ENCODE measurements at regions not wholly inside any gene's neighbourhood (a gene's known extent, or its start where the extent isn't known, plus 50 kb on each side); places are given as distances from the start of the nearest gene placed in this dataset.

- Histone ChIP-seq H4K20me1 (ENCODE audit: insufficient read depth, low read length) (no peaks in the 10 kb centered on the region), H3K79me2 (ENCODE audit: insufficient read depth, low read depth, low read length) (no peaks in the 10 kb centered on the region), H2AFZ (ENCODE audit: low read length) (no peak overlapping the region), H3K4me2 (ENCODE audit: low read length) (no peak overlapping the region), H3K4me3 (ENCODE audit: low read depth, low read length, poor library complexity, severe bottlenecking) (no peak overlapping the region), H3K9me2 (ENCODE audit: insufficient read depth, low read length) (no peaks in the 10 kb centered on the region), H3K27ac (ENCODE audit: low read depth, low read length, poor library complexity, severe bottlenecking) (no peak overlapping the region), H3K4me1 (ENCODE audit: insufficient read depth, low read length, poor library complexity, severe bottlenecking) (no peaks in the 10 kb centered on the region), H3K36me3 (ENCODE audit: insufficient read depth, low read length) (no peaks in the 10 kb centered on the region), H3K9me3 (ENCODE audit: low read length) (no peaks in the 10 kb centered on the region)
- no TSS peak for BruUV-seq (replicated peaks)
- ChIA-PET CTCF (ENCODE audit: unreplicated experiment) (no interaction called here), POLR2A (no interaction called here)
- no peak for DNase-seq (ENCODE audit: low spot score)
- intact Hi-C loops (cut with micrococcal nuclease; ENCODE audit: unreplicated experiment) = no loop called here
- TF ChIP-seq EZH2phosphoT487 (IDR thresholded peaks at IDR 0.05; ENCODE audit: borderline replicate concordance, low read depth, low read length) (no peak), CTCF (conservative IDR thresholded peaks at IDR 0.05; ENCODE audit: low read length) (no peak)
These were observed 61.6 kb upstream of the PARD3B start for GRCh38 chr2:204483608-204484081.

GRCh38 chr2:204486321-204486720 lies 59.0 kb upstream of the PARD3B start:
- Histone ChIP-seq H2AFZ (ENCODE audit: low read length) (no peak overlapping the region), H3K4me3 (ENCODE audit: low read depth, low read length, poor library complexity, severe bottlenecking) (no peak overlapping the region), H3K4me2 (ENCODE audit: low read length) (no peak overlapping the region), H3K9me3 (ENCODE audit: low read length) (no peaks in the 10 kb centered on the region), H3K79me2 (ENCODE audit: insufficient read depth, low read depth, low read length) (no peaks in the 10 kb centered on the region), H3K4me1 (ENCODE audit: insufficient read depth, low read length, poor library complexity, severe bottlenecking) (no peaks in the 10 kb centered on the region), H4K20me1 (ENCODE audit: insufficient read depth, low read length) (no peaks in the 10 kb centered on the region), H3K27ac (ENCODE audit: low read depth, low read length, poor library complexity, severe bottlenecking) (no peak overlapping the region), H3K36me3 (ENCODE audit: insufficient read depth, low read length) (no peaks in the 10 kb centered on the region), H3K9me2 (ENCODE audit: insufficient read depth, low read length) (no peaks in the 10 kb centered on the region)
- intact Hi-C loops (cut with micrococcal nuclease; ENCODE audit: unreplicated experiment) = no loop called here
- ChIA-PET CTCF (ENCODE audit: unreplicated experiment) (no interaction called here), POLR2A (no interaction called here)
- no TSS peak for BruUV-seq (replicated peaks)
- TF ChIP-seq EZH2phosphoT487 (IDR thresholded peaks at IDR 0.05; ENCODE audit: borderline replicate concordance, low read depth, low read length) = no peak
- TF ChIP-seq CTCF (conservative IDR thresholded peaks at IDR 0.05; ENCODE audit: low read length) = no peak
- no peak for DNase-seq (ENCODE audit: low spot score)

- intact Hi-C loops (cut with micrococcal nuclease; ENCODE audit: unreplicated experiment) = no loop called here
- no peak for DNase-seq (ENCODE audit: low spot score)
- Histone ChIP-seq H3K9me3 (ENCODE audit: low read length) (no peaks in the 10 kb centered on the region), H3K27ac (ENCODE audit: low read depth, low read length, poor library complexity, severe bottlenecking) (no peak overlapping the region), H3K4me3 (ENCODE audit: low read depth, low read length, poor library complexity, severe bottlenecking) (no peak overlapping the region), H3K4me1 (ENCODE audit: insufficient read depth, low read length, poor library complexity, severe bottlenecking) (no peaks in the 10 kb centered on the region), H3K36me3 (ENCODE audit: insufficient read depth, low read length) (no peaks in the 10 kb centered on the region), H3K9me2 (ENCODE audit: insufficient read depth, low read length) (no peaks in the 10 kb centered on the region), H3K4me2 (ENCODE audit: low read length) (no peak overlapping the region), H2AFZ (ENCODE audit: low read length) (no peak overlapping the region), H3K79me2 (ENCODE audit: insufficient read depth, low read depth, low read length) (no peaks in the 10 kb centered on the region), H4K20me1 (ENCODE audit: insufficient read depth, low read length) (no peaks in the 10 kb centered on the region)
- BruUV-seq (replicated peaks) = no TSS peak
- CTCF ChIA-PET (ENCODE audit: unreplicated experiment) = no interaction called here
- no peak for TF ChIP-seq EZH2phosphoT487 (IDR thresholded peaks at IDR 0.05; ENCODE audit: borderline replicate concordance, low read depth, low read length)
- TF ChIP-seq CTCF (conservative IDR thresholded peaks at IDR 0.05; ENCODE audit: low read length) = no peak
- POLR2A ChIA-PET = interaction anchor here (0.5 kb wide), 1 partner anchor 140 kb away, joined by 3 read pairs; no protein-coding TSS in a partner anchor
These were observed 58.5 kb upstream of the PARD3B start for GRCh38 chr2:204486805-204487204.
